Gastroesophageal sphincter (tissue), 3 donors: ENCODE measurements at regions not wholly inside any gene's neighbourhood (a gene's known extent, or its start where the extent isn't known, plus 50 kb on each side); places are given as distances from the start of the nearest gene placed in this dataset.

Experiments
- CTCF ChIP-seq, 4 experiments: fragments of 200-600 bp in 2 of 4; fragments of 450-650 bp in 2 of 4; sonication (generic) in 1 of 4; IDR thresholded peaks; one replicate each; pipeline ENCODE4 v1.5.1; 2017 to 2019; ENCODE audit warnings: antibody characterized with exemption in 4 of 4, mild to moderate bottlenecking in 2 of 4, moderate library complexity in 2 of 4
- EP300 ChIP-seq: sonication (generic); formaldehyde crosslinking; IDR thresholded peaks from one replicate; pipeline ENCODE4 v1.6.1; 2017; ENCODE audit warnings: antibody characterized with exemption, mild to moderate bottlenecking
- POLR2A ChIP-seq, 2 donors: fragments of 450-650 bp; IDR thresholded peaks; one replicate each; pipeline ENCODE4 v1.6.1; 2017; ENCODE audit warnings: antibody characterized with exemption in 2 of 2, mild to moderate bottlenecking in 2 of 2, moderate library complexity in 1 of 2

GRCh38 chr7:18235819-18236218 is 208.2 kb upstream of the PRPS1L1 start:
- TF ChIP-seq CTCF (IDR thresholded peaks at IDR 0.05): no peak
- no peak for TF ChIP-seq POLR2A (IDR thresholded peaks at IDR 0.05)
- no peak for TF ChIP-seq EP300
